ENCODE measurements at regions not wholly inside any gene's neighbourhood (a gene's known extent, or its start where the extent isn't known, plus 50 kb on each side); places are given as distances from the start of the nearest gene placed in this dataset.

DNA sequence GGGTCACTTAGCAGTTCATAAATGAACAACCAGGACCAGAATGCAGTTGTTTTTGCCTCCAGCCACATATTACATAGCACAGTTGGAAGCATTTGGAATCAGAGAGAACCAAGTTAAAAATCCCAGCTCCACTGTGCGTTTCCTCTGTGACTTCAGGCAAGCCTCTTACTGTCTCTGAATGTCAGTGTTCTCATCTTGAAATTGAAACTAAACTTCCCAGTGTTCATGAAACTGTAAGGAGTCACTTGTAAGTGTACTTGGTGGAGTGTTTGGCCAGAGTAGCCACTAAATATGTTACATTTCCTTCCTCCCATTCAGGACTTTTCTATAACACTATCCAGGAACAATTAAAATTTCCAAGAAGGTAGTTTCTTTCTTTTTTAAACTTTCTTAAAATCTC is 276.8 kb downstream of the KCNRG start:
- no peak for TF ChIP-seq EZH2 (IDR thresholded peaks at IDR 0.05; ENCODE audit: low read depth)
- TF ChIP-seq, protein P1, sequence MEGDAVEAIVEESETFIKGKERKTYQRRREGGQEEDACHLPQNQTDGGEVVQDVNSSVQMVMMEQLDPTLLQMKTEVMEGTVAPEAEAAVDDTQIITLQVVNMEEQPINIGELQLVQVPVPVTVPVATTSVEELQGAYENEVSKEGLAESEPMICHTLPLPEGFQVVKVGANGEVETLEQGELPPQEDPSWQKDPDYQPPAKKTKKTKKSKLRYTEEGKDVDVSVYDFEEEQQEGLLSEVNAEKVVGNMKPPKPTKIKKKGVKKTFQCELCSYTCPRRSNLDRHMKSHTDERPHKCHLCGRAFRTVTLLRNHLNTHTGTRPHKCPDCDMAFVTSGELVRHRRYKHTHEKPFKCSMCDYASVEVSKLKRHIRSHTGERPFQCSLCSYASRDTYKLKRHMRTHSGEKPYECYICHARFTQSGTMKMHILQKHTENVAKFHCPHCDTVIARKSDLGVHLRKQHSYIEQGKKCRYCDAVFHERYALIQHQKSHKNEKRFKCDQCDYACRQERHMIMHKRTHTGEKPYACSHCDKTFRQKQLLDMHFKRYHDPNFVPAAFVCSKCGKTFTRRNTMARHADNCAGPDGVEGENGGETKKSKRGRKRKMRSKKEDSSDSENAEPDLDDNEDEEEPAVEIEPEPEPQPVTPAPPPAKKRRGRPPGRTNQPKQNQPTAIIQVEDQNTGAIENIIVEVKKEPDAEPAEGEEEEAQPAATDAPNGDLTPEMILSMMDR (conservative IDR thresholded peaks at IDR 0.05): no peak

All from PC-9 (cell line).